ENCODE measurements at regions not wholly inside any gene's neighbourhood (a gene's known extent, or its start where the extent isn't known, plus 50 kb on each side); places are given as distances from the start of the nearest gene placed in this dataset.

- TF ChIP-seq CTCF (IDR thresholded peaks at IDR 0.05; ENCODE audit: extremely low read depth, missing control alignments), result no peak
- DNase-seq (ENCODE audit: low spot score), result no peak
Measured at GRCh38 chr4:38606587-38606905, 57.5 kb upstream of the KLF3 start.

- DNase-seq (ENCODE audit: low spot score), result no peak
- no peak for TF ChIP-seq CTCF (IDR thresholded peaks at IDR 0.05; ENCODE audit: extremely low read depth, missing control alignments)
Measured at GRCh38 chr4:38609614-38610013, 54.4 kb upstream of the KLF3 start.

DNA sequence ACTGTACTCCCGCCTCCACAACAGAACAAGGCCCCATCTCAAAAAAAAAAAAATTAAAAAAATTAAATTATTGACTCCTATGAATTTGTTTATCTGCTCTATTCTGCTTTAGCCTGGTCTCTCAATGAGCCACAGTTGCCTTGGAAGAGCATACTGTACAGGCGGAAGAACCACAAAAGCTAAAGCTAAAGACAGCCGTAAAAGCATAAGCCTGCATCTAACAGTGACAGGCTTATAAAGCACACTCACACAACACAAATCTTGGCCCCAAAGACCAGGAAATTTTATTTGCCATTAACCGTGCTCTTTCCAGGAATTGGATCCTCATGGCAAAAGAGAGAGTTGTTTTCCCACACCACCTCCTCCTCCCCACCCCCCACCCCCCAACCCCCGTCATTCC, 53.5 kb upstream of the KLF3 start:
- no peak for DNase-seq (ENCODE audit: low spot score)

GRCh38 chr4:38610966-38611431, 53.0 kb upstream of the KLF3 start:
- no peak for DNase-seq (ENCODE audit: low spot score)
- TF ChIP-seq CTCF (IDR thresholded peaks at IDR 0.05; ENCODE audit: extremely low read depth, missing control alignments), result no peak

More for the DNA sequence above, 53.5 kb upstream of the KLF3 start:
- no peak for TF ChIP-seq CTCF (IDR thresholded peaks at IDR 0.05; ENCODE audit: extremely low read depth, missing control alignments)

DNA sequence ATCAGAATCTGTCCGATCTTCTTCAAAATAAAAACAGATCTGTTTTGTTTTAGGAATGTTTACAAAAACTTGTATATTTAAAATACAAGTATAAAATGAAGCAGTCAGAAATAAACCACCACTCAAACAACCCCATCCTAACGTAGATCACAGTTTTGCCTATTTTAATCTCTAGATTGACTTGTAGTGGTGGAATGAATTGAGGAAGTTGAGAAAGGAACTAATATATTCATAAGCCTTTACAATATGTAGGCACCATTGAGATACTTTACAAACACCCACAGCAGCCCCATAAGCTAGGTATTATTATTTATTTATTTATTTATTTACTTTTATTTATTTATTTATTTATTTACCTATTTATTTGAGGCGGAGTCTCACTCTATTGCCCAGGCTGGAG, 52.3 kb upstream of the KLF3 start:
- no peak for DNase-seq (ENCODE audit: low spot score)
- no peak for TF ChIP-seq CTCF (IDR thresholded peaks at IDR 0.05; ENCODE audit: extremely low read depth, missing control alignments)

DNA sequence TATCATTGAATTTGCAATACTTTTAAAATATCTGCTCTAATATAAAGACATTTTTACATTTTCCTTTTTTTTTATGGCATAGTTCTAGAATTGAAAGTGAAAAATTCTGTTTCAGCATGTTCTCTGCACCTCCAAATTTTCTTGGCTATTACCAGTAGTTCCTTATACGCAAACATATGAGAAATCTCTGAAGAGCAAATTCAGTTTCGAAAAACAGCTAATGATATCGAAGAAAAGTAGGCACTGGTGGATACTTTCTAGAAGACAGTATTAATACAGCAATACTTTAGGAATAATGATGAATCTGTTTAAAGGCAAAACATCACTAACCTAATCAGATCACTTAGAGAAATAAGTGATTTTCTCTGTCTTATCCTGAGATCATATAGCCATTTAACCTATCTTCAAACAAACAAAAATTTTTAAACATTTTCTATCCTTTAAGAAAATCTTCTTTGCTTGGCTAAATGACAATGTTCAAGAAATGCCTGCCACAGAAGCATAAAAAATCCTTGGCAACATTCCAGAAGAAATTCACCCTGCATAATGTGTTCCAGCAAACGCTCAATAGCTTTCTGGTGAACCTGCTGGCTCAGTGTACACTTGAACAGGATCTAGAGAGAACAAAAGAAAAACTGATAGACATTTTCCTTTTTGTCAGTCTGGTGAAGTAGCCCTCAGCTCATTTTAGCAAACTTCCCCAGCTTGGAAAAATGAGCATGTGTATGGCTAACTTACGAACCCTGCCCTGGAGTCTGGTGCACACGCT, 51.2 kb upstream of the KLF3 start:
- TF ChIP-seq CTCF (IDR thresholded peaks at IDR 0.05; ENCODE audit: extremely low read depth, missing control alignments), result no peak
- DNase-seq (ENCODE audit: low spot score), result no peak

All from GM20000 (cell line).